ENCODE measurements at regions not wholly inside any gene's neighbourhood (a gene's known extent, or its start where the extent isn't known, plus 50 kb on each side); places are given as distances from the start of the nearest gene placed in this dataset.

GRCh38 chr11:115566180-115566764, 62.1 kb upstream of the CADM1 start:
- no peak for TF ChIP-seq NFIC (IDR thresholded peaks at IDR 0.05)
- no peak for TF ChIP-seq YY1 (IDR thresholded peaks at IDR 0.05; ENCODE audit: low read depth)
- no peak for TF ChIP-seq ZBTB7A (IDR thresholded peaks at IDR 0.05; ENCODE audit: low read depth)
- TF ChIP-seq CEBPB (IDR thresholded peaks at IDR 0.05): no peak
- no peak for TF ChIP-seq EP300 (IDR thresholded peaks at IDR 0.05; ENCODE audit: borderline replicate concordance)
- TF ChIP-seq TAF1 (IDR thresholded peaks at IDR 0.05; ENCODE audit: low read depth): no peak
- TF ChIP-seq TCF12 (IDR thresholded peaks at IDR 0.05; ENCODE audit: low read depth): no peak
- TF ChIP-seq FOXM1 (IDR thresholded peaks at IDR 0.05; ENCODE audit: borderline replicate concordance, low read depth): no peak
- TF ChIP-seq REST (IDR thresholded peaks at IDR 0.05; ENCODE audit: low read depth): no peak
- no peak for TF ChIP-seq MAX (IDR thresholded peaks at IDR 0.05)
- no peak for TF ChIP-seq USF1 (IDR thresholded peaks at IDR 0.05)
- TF ChIP-seq CREB1 (IDR thresholded peaks at IDR 0.05; ENCODE audit: low read depth): no peak
- TF ChIP-seq TEAD4 (IDR thresholded peaks at IDR 0.05): no peak
- no peak for TF ChIP-seq RAD21 (IDR thresholded peaks at IDR 0.05; ENCODE audit: low read depth)
- no peak for TF ChIP-seq EGR1 (IDR thresholded peaks at IDR 0.05)

- no peak for TF ChIP-seq NFIC (IDR thresholded peaks at IDR 0.05)
- TF ChIP-seq YY1 (IDR thresholded peaks at IDR 0.05; ENCODE audit: low read depth): no peak
- TF ChIP-seq REST (IDR thresholded peaks at IDR 0.05; ENCODE audit: low read depth): no peak
- TF ChIP-seq CREB1 (IDR thresholded peaks at IDR 0.05; ENCODE audit: low read depth): no peak
- no peak for TF ChIP-seq TAF1 (IDR thresholded peaks at IDR 0.05; ENCODE audit: low read depth)
- TF ChIP-seq MAX (IDR thresholded peaks at IDR 0.05): no peak
- TF ChIP-seq RAD21 (IDR thresholded peaks at IDR 0.05; ENCODE audit: low read depth): no peak
- TF ChIP-seq TCF12 (IDR thresholded peaks at IDR 0.05; ENCODE audit: low read depth): no peak
- TF ChIP-seq TEAD4 (IDR thresholded peaks at IDR 0.05): no peak
- TF ChIP-seq FOXM1 (IDR thresholded peaks at IDR 0.05; ENCODE audit: borderline replicate concordance, low read depth): no peak
- TF ChIP-seq CEBPB (IDR thresholded peaks at IDR 0.05): no peak
Measured at GRCh38 chr11:115564851-115565250, 60.6 kb upstream of the CADM1 start.

GRCh38 chr11:115561116-115561515, 56.9 kb upstream of the CADM1 start:
- TF ChIP-seq EP300 (IDR thresholded peaks at IDR 0.05; ENCODE audit: borderline replicate concordance) (no peak), TAF1 (IDR thresholded peaks at IDR 0.05; ENCODE audit: low read depth) (no peak), MAX (IDR thresholded peaks at IDR 0.05) (no peak), TCF12 (IDR thresholded peaks at IDR 0.05; ENCODE audit: low read depth) (no peak), YY1 (IDR thresholded peaks at IDR 0.05; ENCODE audit: low read depth) (no peak), NFIC (IDR thresholded peaks at IDR 0.05) (no peak), EGR1 (IDR thresholded peaks at IDR 0.05) (no peak), CEBPB (IDR thresholded peaks at IDR 0.05) (no peak), RAD21 (IDR thresholded peaks at IDR 0.05; ENCODE audit: low read depth) (no peak), TEAD4 (IDR thresholded peaks at IDR 0.05) (no peak), USF1 (IDR thresholded peaks at IDR 0.05) (no peak), CREB1 (IDR thresholded peaks at IDR 0.05; ENCODE audit: low read depth) (no peak), REST (IDR thresholded peaks at IDR 0.05; ENCODE audit: low read depth) (no peak), FOXM1 (IDR thresholded peaks at IDR 0.05; ENCODE audit: borderline replicate concordance, low read depth) (no peak)

GRCh38 chr11:115558635-115559034, 54.4 kb upstream of the CADM1 start:
- TF ChIP-seq TCF12 (IDR thresholded peaks at IDR 0.05; ENCODE audit: low read depth): no peak
- no peak for TF ChIP-seq EGR1 (IDR thresholded peaks at IDR 0.05)
- TF ChIP-seq FOXM1 (IDR thresholded peaks at IDR 0.05; ENCODE audit: borderline replicate concordance, low read depth): no peak
- TF ChIP-seq TAF1 (IDR thresholded peaks at IDR 0.05; ENCODE audit: low read depth): no peak
- TF ChIP-seq RAD21 (IDR thresholded peaks at IDR 0.05; ENCODE audit: low read depth): no peak
- TF ChIP-seq MAX (IDR thresholded peaks at IDR 0.05): no peak
- no peak for TF ChIP-seq TEAD4 (IDR thresholded peaks at IDR 0.05)
- TF ChIP-seq CEBPB (IDR thresholded peaks at IDR 0.05): no peak
- TF ChIP-seq REST (IDR thresholded peaks at IDR 0.05; ENCODE audit: low read depth): no peak
- no peak for TF ChIP-seq ZBTB7A (IDR thresholded peaks at IDR 0.05; ENCODE audit: low read depth)

Data from Ishikawa (cell line).